BE2C (cell line): ENCODE measurements at regions not wholly inside any gene's neighbourhood (a gene's known extent, or its start where the extent isn't known, plus 50 kb on each side); places are given as distances from the start of the nearest gene placed in this dataset.

ENCODE experiments used
- DNase-seq: peaks from one replicate; pipeline ENCODE4 v3.0.0-alpha.2; 2020
- H3K27me3 ChIP-seq: fragments of 250-450 bp; sonication (Bioruptor Pico); 2 replicates; pipeline ENCODE4 v1.5.1; 2020; ENCODE audit warnings: mild to moderate bottlenecking
- H3K36me3 ChIP-seq: fragments of 250-450 bp; sonication (Bioruptor Pico); 2 replicates; pipeline ENCODE4 v1.5.1; 2020; ENCODE audit warnings: mild to moderate bottlenecking
- H3K4me1 ChIP-seq: fragments of 250-450 bp; sonication (Bioruptor Pico); 2 replicates; pipeline ENCODE4 v1.5.1; 2020
- H3K4me3 ChIP-seq: 2 replicates; pipeline ENCODE4 v1.5.1; 2011; ENCODE audit warnings: low read depth, low read length
- H3K9me3 ChIP-seq: fragments of 250-450 bp; sonication (Bioruptor Pico); 2 replicates; pipeline ENCODE4 v1.5.1; 2020
- CTCF ChIP-seq: IDR thresholded peaks from 2 replicates; pipeline ENCODE4 v1.5.1; 2012; ENCODE audit warnings: mild to moderate bottlenecking, low read depth, low read length

- Histone ChIP-seq H3K36me3 (no peaks in the 10 kb centered on the region), H3K4me1 (no peaks in the 10 kb centered on the region), H3K9me3 (no peaks in the 10 kb centered on the region), H3K4me3 (no peak overlapping the region), H3K27me3 (no peaks in the 10 kb centered on the region)
- no peak for DNase-seq
- no peak for TF ChIP-seq CTCF
Observed at GRCh38 chr2:64336171-64336570, 117.8 kb upstream of the LGALSL start.

GRCh38 chr2:64337314-64337713, 116.6 kb upstream of the LGALSL start:
- Histone ChIP-seq H3K4me1 (no peaks in the 10 kb centered on the region), H3K4me3 (no peak overlapping the region), H3K36me3 (no peaks in the 10 kb centered on the region), H3K27me3 (no peaks in the 10 kb centered on the region), H3K9me3 (no peaks in the 10 kb centered on the region)
- peak; percentile 8 for DNase-seq
- peak; percentile 6; the same call in 1 of the 2 replicates for TF ChIP-seq CTCF

GRCh38 chr2:64338108-64338507, 115.9 kb upstream of the LGALSL start:
- Histone ChIP-seq H3K27me3 (no peaks in the 10 kb centered on the region), H3K9me3 (no peaks in the 10 kb centered on the region), H3K4me1 (no peaks in the 10 kb centered on the region), H3K36me3 (no peaks in the 10 kb centered on the region), H3K4me3 (no peak overlapping the region)
- TF ChIP-seq CTCF, result no peak
- DNase-seq, result no peak

GRCh38 chr2:64338910-64339500, 115.0 kb upstream of the LGALSL start:
- no peaks in the 10 kb centered on the region for H3K36me3 ChIP-seq
- no peak for TF ChIP-seq CTCF
- no peaks in the 10 kb centered on the region for H3K4me1 ChIP-seq
- no peak overlapping the region for H3K4me3 ChIP-seq
- H3K27me3 ChIP-seq, result no peaks in the 10 kb centered on the region
- H3K9me3 ChIP-seq, result no peaks in the 10 kb centered on the region
- DNase-seq, result no peak

GRCh38 chr2:64341461-64341860, 112.5 kb upstream of the LGALSL start:
- no peaks in the 10 kb centered on the region for H3K27me3 ChIP-seq

More at GRCh38 chr2:64341461-64341860, 112.5 kb upstream of the LGALSL start:
- no peak for DNase-seq
- no peak for TF ChIP-seq CTCF
- H3K36me3 ChIP-seq, result no peaks in the 10 kb centered on the region
- no peak overlapping the region for H3K4me3 ChIP-seq
- no peaks in the 10 kb centered on the region for H3K4me1 ChIP-seq
- no peaks in the 10 kb centered on the region for H3K9me3 ChIP-seq
